ENCODE measurements at regions not wholly inside any gene's neighbourhood (a gene's known extent, or its start where the extent isn't known, plus 50 kb on each side); places are given as distances from the start of the nearest gene placed in this dataset.

GRCh38 chr3:127396473-127396872, 108.6 kb upstream of the PRR20G start:
- no peak for DNase-seq

GRCh38 chr3:127395663-127396355, 108.0 kb upstream of the PRR20G start:
- DNase-seq = no peak

DNA sequence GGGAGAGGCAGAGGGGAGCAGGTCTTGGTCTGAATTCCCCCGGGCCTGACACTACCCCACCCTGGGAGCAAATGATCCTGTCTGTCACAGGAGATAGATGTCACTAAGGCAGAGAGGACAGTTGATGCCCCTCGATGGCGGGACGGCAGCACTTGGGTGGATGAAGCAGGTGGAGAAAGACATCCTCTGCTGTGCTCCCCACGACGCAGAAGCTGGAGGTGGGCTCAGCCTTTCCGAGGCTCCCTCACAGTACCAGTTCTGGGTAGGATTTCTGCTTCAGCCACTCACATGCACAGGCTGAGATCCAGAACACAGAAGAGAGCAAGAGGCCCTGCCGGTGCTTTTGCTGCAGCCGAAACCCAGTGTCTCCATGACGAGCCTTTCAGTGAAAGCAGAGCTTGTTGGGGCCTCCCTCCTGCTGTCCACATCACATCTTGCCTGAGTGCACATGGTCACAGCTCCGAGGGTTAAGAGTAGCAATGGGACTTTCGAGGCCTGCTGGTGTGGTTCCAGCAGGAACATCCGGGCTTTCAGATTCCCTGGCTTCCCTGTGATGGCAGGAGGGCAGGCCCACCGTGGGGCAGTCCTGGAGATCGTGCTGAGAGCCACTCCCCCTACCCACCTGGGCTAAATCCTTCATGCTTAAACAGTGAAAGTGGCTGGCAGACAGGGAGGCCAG, 107.3 kb upstream of the PRR20G start:
- no peak for DNase-seq

DNA sequence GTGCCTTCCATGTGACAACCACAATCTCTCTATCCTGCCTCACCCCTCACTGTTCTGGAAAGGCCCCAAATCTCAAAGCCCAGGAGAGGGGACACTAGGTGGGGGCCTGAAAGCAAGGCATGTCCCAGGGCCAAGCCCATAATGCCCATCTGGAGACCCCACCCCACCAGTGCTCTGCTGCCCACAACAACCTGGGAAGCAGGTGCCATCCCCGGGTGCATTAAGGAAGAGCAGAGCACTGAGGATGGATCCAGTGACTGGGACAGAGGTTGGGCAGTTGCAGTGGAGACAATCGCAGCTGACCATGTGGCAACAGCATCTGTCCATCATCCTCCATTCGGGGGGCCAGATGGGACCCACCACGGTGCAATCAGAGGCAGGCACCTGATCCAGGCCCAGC, 106.2 kb upstream of the PRR20G start:
- DNase-seq = no peak

DNA sequence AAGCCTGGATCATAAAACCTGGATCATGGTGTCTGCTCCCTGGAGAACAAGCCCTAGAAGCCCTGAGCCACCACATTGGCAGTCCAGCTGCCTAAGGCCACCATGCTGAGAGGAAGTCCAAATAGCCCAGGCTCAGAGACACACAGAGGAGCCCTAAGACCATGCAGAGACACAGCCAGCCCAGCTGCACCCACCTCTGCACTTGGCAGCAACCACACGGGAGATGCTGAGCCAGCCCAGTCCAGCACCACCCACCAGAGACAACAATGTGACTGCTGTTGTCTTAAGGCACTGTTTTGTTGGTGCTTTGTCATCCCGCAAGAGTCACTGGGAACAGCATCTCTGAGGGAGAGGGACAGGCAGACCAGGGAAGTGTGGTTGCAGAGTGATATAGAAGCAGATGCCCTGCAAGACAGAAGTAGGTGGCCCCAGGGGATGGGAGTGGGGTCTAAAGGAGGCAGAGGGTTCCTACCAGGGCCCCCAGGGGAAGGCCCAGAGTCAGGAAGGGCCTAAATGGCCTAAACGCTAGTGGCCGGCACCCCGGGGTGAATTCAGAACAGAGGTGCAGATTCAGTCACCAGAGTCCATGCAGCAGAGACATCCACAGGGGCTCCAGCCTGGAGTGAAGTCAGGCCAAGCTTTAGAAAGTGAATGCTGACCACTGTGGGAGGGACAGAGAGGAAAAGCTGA, 105.4 kb upstream of the PRR20G start:
- no peak for DNase-seq

DNA sequence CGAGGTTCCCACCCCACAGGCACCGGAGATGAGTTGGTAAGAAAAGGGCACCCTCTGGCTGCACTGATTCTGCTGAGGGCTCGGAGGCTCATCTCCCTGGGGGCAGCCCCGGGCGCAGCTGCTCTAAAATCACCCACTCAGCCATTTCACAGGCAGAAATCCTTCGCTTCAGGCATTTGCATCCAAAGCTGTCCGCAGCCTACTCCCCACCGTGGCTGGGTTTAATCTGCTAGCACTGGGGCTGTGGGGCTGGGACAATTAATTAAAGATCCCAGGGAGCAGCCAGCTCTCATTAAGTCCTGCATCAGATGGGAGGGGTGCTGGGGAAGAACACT, 104.3 kb upstream of the PRR20G start:
- no peak for DNase-seq

- DNase-seq = no peak
These were observed 103.8 kb upstream of the PRR20G start for GRCh38 chr3:127391436-127392155.

DNA sequence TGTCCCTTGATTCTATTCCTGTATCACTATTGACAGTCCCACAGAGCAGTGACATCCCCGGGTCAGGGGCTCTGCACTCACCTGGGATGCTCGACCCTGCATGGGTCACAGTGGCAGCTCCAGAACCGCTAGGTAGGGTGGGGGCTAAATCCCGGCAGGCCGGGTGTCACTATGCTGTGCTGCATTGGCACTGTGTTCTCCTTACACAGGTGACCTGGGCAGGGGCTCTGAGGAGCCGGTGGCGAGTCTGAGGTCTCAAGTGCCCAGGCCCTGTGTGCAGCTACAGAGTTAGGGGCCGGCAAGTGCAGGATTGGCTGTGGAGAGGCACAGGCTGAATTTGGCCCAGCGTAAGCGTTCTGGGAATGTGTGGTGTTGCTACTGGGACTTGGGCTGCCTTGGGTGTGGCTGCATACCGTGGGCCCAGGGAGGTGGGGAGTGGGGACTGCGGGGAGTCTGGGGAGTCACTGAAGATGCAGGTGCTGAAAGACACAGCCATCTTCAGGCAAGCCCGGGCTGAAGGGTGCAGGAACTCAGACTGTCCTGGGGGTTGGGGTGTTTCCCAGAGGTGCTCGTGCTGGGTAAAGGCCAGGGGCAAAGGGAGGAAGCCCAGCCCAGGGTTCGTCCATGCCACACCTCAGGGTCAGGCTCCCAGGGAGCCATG, 102.6 kb upstream of the PRR20G start:
- DNase-seq = no peak

- no peak for DNase-seq
These were observed 102.1 kb upstream of the PRR20G start for GRCh38 chr3:127389913-127390312.

DNA sequence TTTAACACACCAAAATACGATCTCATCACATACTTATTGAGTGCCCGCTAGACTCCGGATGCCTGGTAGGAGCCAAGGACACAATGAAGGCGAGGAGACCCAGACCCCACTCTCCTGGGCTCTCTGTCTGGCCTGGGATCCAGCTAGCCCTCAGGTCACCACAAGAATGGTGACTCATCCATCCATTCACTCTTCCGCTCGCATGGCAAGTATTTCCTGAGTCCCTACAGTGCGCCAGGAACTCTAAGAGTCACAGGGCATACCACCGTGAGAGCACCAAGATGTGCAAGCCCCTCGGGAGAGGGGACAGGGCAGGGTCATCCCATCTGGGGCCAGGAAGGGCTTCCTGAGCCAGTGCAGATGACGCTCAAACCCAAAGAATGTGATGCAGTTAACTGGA, 101.6 kb upstream of the PRR20G start:
- DNase-seq = no peak

- no peak for DNase-seq
These were observed 100.6 kb upstream of the PRR20G start for GRCh38 chr3:127388427-127388826.

DNA sequence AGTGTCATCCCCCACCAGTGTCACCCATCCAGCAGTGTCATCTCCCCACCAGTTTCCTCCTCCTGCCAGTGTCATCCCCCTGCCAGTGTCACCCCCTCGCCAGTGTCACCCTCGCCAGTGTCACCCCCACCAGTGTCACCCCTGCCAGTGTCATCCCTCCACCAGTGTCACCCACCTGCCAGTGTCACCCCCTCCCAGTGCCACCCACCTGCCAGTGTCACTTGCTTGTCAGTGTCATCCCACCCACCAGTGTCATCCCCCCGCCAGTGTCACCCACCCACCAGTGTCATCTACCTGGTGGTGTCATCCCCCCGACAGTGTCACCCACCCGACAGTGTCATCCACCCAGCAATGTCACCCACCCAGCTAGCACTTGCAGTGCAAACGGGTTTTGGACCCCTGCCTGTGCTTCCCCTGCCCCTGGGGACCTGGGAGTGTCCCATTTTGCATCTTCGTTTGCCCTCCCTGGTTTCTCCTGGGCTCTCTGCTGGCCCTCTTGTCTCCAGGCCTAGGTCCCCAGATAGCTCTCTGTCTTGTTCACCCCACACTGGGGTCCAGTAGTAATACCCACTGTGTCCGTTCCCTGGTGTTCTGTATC, 99.8 kb upstream of the PRR20G start:
- DNase-seq = no peak

- no peak for DNase-seq
These were observed 99.3 kb upstream of the PRR20G start for GRCh38 chr3:127387119-127387518.

- no peak for DNase-seq
These were observed 98.6 kb upstream of the PRR20G start for GRCh38 chr3:127386490-127386889.

GRCh38 chr3:127385540-127385870, 97.7 kb upstream of the PRR20G start:
- no peak for DNase-seq

- no peak for DNase-seq
These were observed 97.1 kb upstream of the PRR20G start for GRCh38 chr3:127384717-127385539.

DNA sequence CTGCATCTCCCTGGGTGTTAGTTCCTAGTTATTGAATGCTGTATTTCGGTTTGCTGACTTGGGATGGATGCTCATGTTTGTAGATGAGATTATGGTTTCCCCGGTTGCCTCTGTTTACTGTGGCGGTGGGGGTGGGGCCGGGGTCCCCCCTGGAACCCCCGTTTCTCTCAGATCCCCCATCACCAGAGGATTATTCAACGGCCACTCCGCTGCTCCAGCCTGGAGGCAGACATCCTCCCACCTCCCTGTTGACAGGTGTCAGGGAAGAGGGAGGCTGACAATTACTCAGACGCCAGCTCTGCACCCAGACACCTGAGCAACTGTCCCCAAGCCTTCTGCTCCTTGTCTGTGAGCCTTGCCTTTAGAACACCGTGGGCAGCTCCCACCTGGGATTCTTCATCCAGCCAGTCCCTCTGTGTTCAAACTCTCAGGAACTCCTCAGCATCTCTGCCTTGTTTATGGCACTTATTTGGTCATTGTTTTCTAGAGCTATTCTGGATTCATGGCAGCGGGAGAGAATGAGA, 95.9 kb upstream of the PRR20G start:
- no peak for DNase-seq

DNA sequence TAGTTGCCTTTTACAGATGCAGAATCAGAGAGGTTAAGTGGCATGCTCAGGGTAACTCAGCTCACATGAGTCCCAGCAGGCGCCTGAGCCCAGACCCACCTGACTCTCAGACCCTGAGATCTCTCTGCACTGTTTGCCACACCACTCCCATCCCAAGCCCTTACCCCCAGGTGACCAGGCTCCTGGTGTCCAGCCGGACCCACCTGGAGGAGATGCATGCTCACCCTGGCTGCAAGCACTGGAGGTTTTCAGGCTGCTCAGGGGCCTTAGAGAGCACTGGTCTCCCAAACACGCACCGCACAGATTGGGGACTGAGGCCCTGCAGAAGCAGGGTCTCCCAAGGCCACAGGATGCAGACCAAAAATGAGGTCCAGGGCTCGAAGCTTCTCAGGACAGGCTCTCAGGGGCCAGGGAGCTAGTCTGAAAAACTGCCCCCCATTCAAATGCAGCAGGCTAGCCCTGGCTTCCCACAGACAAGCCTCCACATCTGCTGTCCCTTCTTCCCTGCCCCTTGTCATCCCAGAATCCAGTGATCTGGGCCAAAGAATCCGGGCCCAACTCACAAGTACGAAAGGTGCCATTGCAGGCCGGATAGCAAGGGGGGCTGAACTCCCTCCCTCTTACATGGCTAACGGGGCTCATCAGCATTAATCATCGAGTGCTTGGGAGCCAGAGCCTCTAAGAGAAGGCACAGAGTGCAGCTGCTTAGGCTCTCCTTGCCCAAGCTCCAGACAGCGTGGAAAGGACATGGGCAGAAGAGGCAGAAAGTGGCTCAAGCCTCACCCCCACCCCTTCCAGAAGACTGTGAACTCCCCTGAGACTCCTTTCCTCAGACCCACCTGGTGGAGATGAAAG, 90.2 kb upstream of the PRR20G start:
- no peak for DNase-seq

- DNase-seq = no peak
These were observed 87.5 kb upstream of the PRR20G start for GRCh38 chr3:127375151-127375930.
